Prostate gland (tissue), 2 donors: ENCODE measurements at regions not wholly inside any gene's neighbourhood (a gene's known extent, or its start where the extent isn't known, plus 50 kb on each side); places are given as distances from the start of the nearest gene placed in this dataset.

ENCODE experiments used
- POLR2AphosphoS5 ChIP-seq: sonication (generic); formaldehyde crosslinking; IDR thresholded peaks from one replicate; pipeline ENCODE4 v1.6.1; 2017; ENCODE audit warnings: antibody characterized with exemption
- TF ChIP-seq, protein P1 (sequence below), 4 experiments: fragments of 200-600 bp in 2 of 4; fragments of 450-650 bp in 2 of 4; sonication (generic) in 2 of 4; IDR thresholded peaks; 1 replicate in 3 of 4; 2 replicates in 1 of 4; pipeline ENCODE4 v1.5.1; 2016 to 2019; ENCODE audit warnings: antibody characterized with exemption in 4 of 4, mild to moderate bottlenecking in 2 of 4, moderate library complexity in 2 of 4

- TF ChIP-seq POLR2AphosphoS5 = no peak
- TF ChIP-seq, protein P1, sequence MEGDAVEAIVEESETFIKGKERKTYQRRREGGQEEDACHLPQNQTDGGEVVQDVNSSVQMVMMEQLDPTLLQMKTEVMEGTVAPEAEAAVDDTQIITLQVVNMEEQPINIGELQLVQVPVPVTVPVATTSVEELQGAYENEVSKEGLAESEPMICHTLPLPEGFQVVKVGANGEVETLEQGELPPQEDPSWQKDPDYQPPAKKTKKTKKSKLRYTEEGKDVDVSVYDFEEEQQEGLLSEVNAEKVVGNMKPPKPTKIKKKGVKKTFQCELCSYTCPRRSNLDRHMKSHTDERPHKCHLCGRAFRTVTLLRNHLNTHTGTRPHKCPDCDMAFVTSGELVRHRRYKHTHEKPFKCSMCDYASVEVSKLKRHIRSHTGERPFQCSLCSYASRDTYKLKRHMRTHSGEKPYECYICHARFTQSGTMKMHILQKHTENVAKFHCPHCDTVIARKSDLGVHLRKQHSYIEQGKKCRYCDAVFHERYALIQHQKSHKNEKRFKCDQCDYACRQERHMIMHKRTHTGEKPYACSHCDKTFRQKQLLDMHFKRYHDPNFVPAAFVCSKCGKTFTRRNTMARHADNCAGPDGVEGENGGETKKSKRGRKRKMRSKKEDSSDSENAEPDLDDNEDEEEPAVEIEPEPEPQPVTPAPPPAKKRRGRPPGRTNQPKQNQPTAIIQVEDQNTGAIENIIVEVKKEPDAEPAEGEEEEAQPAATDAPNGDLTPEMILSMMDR (IDR thresholded peaks at IDR 0.05) = no peak
These were observed 324.1 kb downstream of the CDH10 start for GRCh38 chr5:24320643-24321042.
